HepG2 (cell line): ENCODE measurements at regions not wholly inside any gene's neighbourhood (a gene's known extent, or its start where the extent isn't known, plus 50 kb on each side); places are given as distances from the start of the nearest gene placed in this dataset.

Source experiments
- ATAC-seq: fragments of 200-7000 bp; cut with Tn5 transposase; 3 replicates; pipeline ENCODE4 v1.9.1; 2020; ENCODE audit warnings: mild to moderate bottlenecking, moderate library complexity
- BruUV-seq: library from RNA; stranded (reverse); fragments of 400-500 nt; replicated peaks from 2 replicates; lab custom pipeline; 2021; lab: Mats Ljungman, UMichigan
- CTCF ChIA-PET: fragments of 300-600 bp; formaldehyde crosslinking; extraction: SDS; loops from one replicate; lab custom pipeline; 2021; ENCODE audit warnings: low total read pairs, inconsistent platforms, low intra/inter-chr PET ratio; lab: Yijun Ruan, JAX
- POLR2A ChIA-PET: fragments of 350-600 bp; sonication (Branson Sonifier 250); formaldehyde crosslinking; loops from one replicate; lab custom pipeline; 2020; ENCODE audit warnings: antibody characterized with exemption, inconsistent platforms; lab: Yijun Ruan, JAX
- DNase-seq: peaks from one replicate; pipeline ENCODE4 v3.0.0-alpha.2; 2015; ENCODE audit warnings: low spot score
- FAIRE-seq: peaks from 3 replicates; lab custom pipeline; 2011; peaks lifted over from hg19 to GRCh38; lab: Jason Lieb, UNC
- H2AFZ ChIP-seq: one replicate; pipeline ENCODE4 v1.6.1; 2011; ENCODE audit warnings: low read length, inconsistent platforms
- H3K27ac ChIP-seq: fragments of 300-600 bp; 3 replicates; pipeline ENCODE4 v1.8.0; 2011; ENCODE audit warnings: mixed run types, mild to moderate bottlenecking, mixed read lengths, low read length, inconsistent platforms; ENCODE audit not compliant: insufficient read depth; ENCODE audit errors: extremely low read length
- H3K27me3 ChIP-seq, 2 experiments: fragments of 200-600 bp in 1 of 2; 2 replicates in 1 of 2; 3 replicates in 1 of 2; pipeline versions ENCODE4 v1.6.0 to v1.8.0; 2011; ENCODE audit warnings: low read length in 2 of 2, mild to moderate bottlenecking in 2 of 2, moderate library complexity in 2 of 2, inconsistent platforms in 1 of 2; ENCODE audit not compliant: insufficient read depth in 2 of 2, control insufficient read depth in 1 of 2
- H3K36me3 ChIP-seq, 2 experiments: fragments of 200-600 bp in 1 of 2; replicated peaks in 1 of 2; 2 replicates in 1 of 2; 3 replicates in 1 of 2; pipeline versions ENCODE4 v1.5.1 to v1.8.0; 2011; ENCODE audit warnings: low read length in 2 of 2, inconsistent platforms in 1 of 2; ENCODE audit not compliant: insufficient read depth in 2 of 2, control insufficient read depth in 1 of 2
- H3K4me1 ChIP-seq: 2 replicates; pipeline ENCODE4 v1.5.1; 2012; ENCODE audit warnings: low read length, inconsistent platforms; ENCODE audit not compliant: insufficient read depth
- H3K4me2 ChIP-seq: 2 replicates; pipeline ENCODE4 v1.6.0; 2011; ENCODE audit warnings: low read depth, low read length, inconsistent platforms
- H3K4me3 ChIP-seq, 3 experiments: fragments of 200-600 bp in 1 of 3; sonication (generic), shearing (Covaris generic) in 1 of 3; replicated peaks in 1 of 3; 2 replicates each; pipeline ENCODE4 v1.5.1; 2011 to 2016; ENCODE audit warnings: low read length in 3 of 3, inconsistent platforms in 2 of 3, low read depth in 2 of 3, mild to moderate bottlenecking in 2 of 3, control low read depth in 1 of 3, mixed read lengths in 1 of 3; ENCODE audit not compliant: insufficient read depth in 1 of 3
- H3K79me2 ChIP-seq: one replicate; pipeline ENCODE4 v1.6.1; 2011; ENCODE audit warnings: low read length, inconsistent platforms; ENCODE audit not compliant: insufficient read depth
- H3K9ac ChIP-seq: 2 replicates; pipeline ENCODE4 v1.6.0; 2011; ENCODE audit warnings: mild to moderate bottlenecking, low read depth, low read length, inconsistent platforms; ENCODE audit not compliant: insufficient read depth
- H3K9me3 ChIP-seq: 2 replicates; pipeline ENCODE4 v1.5.1; 2012; ENCODE audit warnings: mild to moderate bottlenecking, low read length
- H4K20me1 ChIP-seq: 2 replicates; pipeline ENCODE4 v1.6.0; 2011; ENCODE audit warnings: inconsistent platforms, mild to moderate bottlenecking, low read length, moderate library complexity; ENCODE audit not compliant: insufficient read depth
- AGO2 ChIP-seq: fragments of 200-400 bp; formaldehyde crosslinking; optimal IDR thresholded peaks from 2 replicates; pipeline ENCODE3; 2017; ENCODE audit warnings: mild to moderate bottlenecking, low read depth, low read length, moderate library complexity
- CHCHD3 ChIP-seq: sonication (generic); formaldehyde crosslinking; IDR thresholded peaks from 2 replicates; pipeline ENCODE4 v1.8.0; 2022; ENCODE audit warnings: mild to moderate bottlenecking, missing genetic modification reagents, moderate library complexity
- FOXM1 ChIP-seq: sonication (generic); formaldehyde crosslinking; IDR thresholded peaks from 2 replicates; pipeline ENCODE4 v1.5.0; 2020; ENCODE audit warnings: missing genetic modification reagents
- GPN1 ChIP-seq: sonication (generic); formaldehyde crosslinking; IDR thresholded peaks from 2 replicates; pipeline ENCODE4 v1.5.1; 2020; ENCODE audit warnings: missing genetic modification reagents, borderline replicate concordance
- JUND ChIP-seq: sonication (generic); formaldehyde crosslinking; IDR thresholded peaks from 2 replicates; pipeline ENCODE4 v1.8.0; 2022; ENCODE audit warnings: mild to moderate bottlenecking, missing genetic modification reagents
- MEIS1 ChIP-seq: sonication (generic); formaldehyde crosslinking; IDR thresholded peaks from 2 replicates; pipeline ENCODE4 v1.9.0; 2021; ENCODE audit warnings: mild to moderate bottlenecking, missing genetic modification reagents, moderate library complexity, borderline replicate concordance
- MYNN ChIP-seq: sonication (generic); formaldehyde crosslinking; IDR thresholded peaks from 2 replicates; pipeline ENCODE4 v1.4.0; 2020; ENCODE audit warnings: mild to moderate bottlenecking, low read depth, missing genetic modification reagents
- NFE2L2 ChIP-seq: fragments of 150-350 bp; IDR thresholded peaks from 2 replicates; pipeline ENCODE4 v1.6.1; 2014; ENCODE audit warnings: low read length
- ONECUT2 ChIP-seq: sonication (generic); formaldehyde crosslinking; IDR thresholded peaks from 2 replicates; pipeline ENCODE4 v1.4.0; 2020; ENCODE audit warnings: missing genetic modification reagents
- POLR2AphosphoS5 ChIP-seq: IDR thresholded peaks from 2 replicates; pipeline ENCODE4 v1.6.1; 2012; ENCODE audit warnings: low read depth, low read length
- SMARCE1 ChIP-seq: fragments of 450-650 bp; IDR thresholded peaks from 2 replicates; pipeline ENCODE4 v1.6.1; 2017; ENCODE audit warnings: borderline replicate concordance
- SYNCRIP ChIP-seq: fragments of 200-400 bp; formaldehyde crosslinking; IDR thresholded peaks from 2 replicates; pipeline ENCODE4 v1.6.1; 2018; ENCODE audit warnings: mild to moderate bottlenecking, low read depth, low read length; ENCODE audit not compliant: insufficient read depth
- ZEB1 ChIP-seq: IDR thresholded peaks from 2 replicates; pipeline ENCODE4 v1.6.1; 2012; ENCODE audit warnings: mild to moderate bottlenecking, low read depth, inconsistent platforms; ENCODE audit not compliant: insufficient replicate concordance
- ZMYM4 ChIP-seq: sonication (generic); formaldehyde crosslinking; IDR thresholded peaks from 2 replicates; pipeline ENCODE4 v1.8.1; 2023; ENCODE audit warnings: mild to moderate bottlenecking, missing genetic modification reagents
- ZNF451 ChIP-seq: sonication (generic); formaldehyde crosslinking; IDR thresholded peaks from 2 replicates; pipeline ENCODE4 v1.5.0; 2020; ENCODE audit warnings: mild to moderate bottlenecking, missing genetic modification reagents
- ZNF530 ChIP-seq: sonication (generic); formaldehyde crosslinking; IDR thresholded peaks from 2 replicates; pipeline ENCODE4 v1.5.0; 2020; ENCODE audit warnings: low read depth, mild to moderate bottlenecking, missing genetic modification reagents
- ZNF670 ChIP-seq: sonication (generic); formaldehyde crosslinking; IDR thresholded peaks from 2 replicates; pipeline ENCODE4 v1.8.0; 2022; ENCODE audit warnings: mild to moderate bottlenecking, missing genetic modification reagents, borderline replicate concordance
- ZNF761 ChIP-seq: sonication (generic); formaldehyde crosslinking; conservative IDR thresholded peaks from 2 replicates; pipeline ENCODE4 v1.4.0; 2020; ENCODE audit warnings: mild to moderate bottlenecking, missing genetic modification reagents
- ZNF879 ChIP-seq: sonication (generic); formaldehyde crosslinking; IDR thresholded peaks from 2 replicates; pipeline ENCODE4 v1.8.1; 2023; ENCODE audit warnings: missing genetic modification reagents
- ZSCAN25 ChIP-seq: sonication (generic); formaldehyde crosslinking; IDR thresholded peaks from 2 replicates; pipeline ENCODE4 v1.8.0; 2022; ENCODE audit warnings: mild to moderate bottlenecking, missing genetic modification reagents
- in situ Hi-C: cut with HindIII; loops from 2 replicates; pipeline ENCODE4 v1.10.0; 2017; ENCODE audit warnings: low pct_unique_long_range_greater_than_20kb; ENCODE audit not compliant: extremely low pct_ligation_motif_present
- intact Hi-C: fragments of 100-400 bp; cut with micrococcal nuclease; formaldehyde crosslinking; loops from one replicate; pipeline ENCODE4 v1.10.0; 2022; ENCODE audit not compliant: unreplicated experiment
- TF ChIP-seq, protein P1 (sequence below): sonication (generic); formaldehyde crosslinking; IDR thresholded peaks from 2 replicates; pipeline ENCODE4 v1.4.0; 2020; ENCODE audit warnings: missing genetic modification reagents

DNA sequence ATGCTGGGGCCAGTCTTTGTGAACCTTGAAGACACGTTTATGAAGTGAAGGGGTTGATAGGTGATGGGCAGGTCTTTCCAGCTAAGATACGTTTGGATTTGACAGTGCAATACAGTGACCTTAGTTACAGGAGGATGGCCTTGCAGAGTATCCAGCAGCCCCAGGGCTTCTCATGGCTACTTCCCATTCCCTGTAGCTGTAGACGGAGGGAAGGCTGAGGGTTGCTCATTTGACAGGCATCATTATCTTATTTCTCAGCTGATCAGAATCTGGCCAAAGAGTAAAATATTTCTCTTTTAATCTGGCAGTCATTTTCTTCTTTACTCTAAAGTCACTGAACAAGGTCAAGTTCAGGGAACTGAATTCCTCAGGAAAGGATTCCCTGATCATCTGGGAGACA lies 85.1 kb upstream of the RMDN2 start (continued):
- TF ChIP-seq, protein P1, sequence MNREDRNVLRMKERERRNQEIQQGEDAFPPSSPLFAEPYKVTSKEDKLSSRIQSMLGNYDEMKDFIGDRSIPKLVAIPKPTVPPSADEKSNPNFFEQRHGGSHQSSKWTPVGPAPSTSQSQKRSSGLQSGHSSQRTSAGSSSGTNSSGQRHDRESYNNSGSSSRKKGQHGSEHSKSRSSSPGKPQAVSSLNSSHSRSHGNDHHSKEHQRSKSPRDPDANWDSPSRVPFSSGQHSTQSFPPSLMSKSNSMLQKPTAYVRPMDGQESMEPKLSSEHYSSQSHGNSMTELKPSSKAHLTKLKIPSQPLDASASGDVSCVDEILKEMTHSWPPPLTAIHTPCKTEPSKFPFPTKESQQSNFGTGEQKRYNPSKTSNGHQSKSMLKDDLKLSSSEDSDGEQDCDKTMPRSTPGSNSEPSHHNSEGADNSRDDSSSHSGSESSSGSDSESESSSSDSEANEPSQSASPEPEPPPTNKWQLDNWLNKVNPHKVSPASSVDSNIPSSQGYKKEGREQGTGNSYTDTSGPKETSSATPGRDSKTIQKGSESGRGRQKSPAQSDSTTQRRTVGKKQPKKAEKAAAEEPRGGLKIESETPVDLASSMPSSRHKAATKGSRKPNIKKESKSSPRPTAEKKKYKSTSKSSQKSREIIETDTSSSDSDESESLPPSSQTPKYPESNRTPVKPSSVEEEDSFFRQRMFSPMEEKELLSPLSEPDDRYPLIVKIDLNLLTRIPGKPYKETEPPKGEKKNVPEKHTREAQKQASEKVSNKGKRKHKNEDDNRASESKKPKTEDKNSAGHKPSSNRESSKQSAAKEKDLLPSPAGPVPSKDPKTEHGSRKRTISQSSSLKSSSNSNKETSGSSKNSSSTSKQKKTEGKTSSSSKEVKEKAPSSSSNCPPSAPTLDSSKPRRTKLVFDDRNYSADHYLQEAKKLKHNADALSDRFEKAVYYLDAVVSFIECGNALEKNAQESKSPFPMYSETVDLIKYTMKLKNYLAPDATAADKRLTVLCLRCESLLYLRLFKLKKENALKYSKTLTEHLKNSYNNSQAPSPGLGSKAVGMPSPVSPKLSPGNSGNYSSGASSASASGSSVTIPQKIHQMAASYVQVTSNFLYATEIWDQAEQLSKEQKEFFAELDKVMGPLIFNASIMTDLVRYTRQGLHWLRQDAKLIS, result no peak
- TF ChIP-seq ONECUT2 (CRISPR knock-in tag), result no peak
- no peak for TF ChIP-seq NFE2L2
- no peak for TF ChIP-seq ZNF530 (CRISPR knock-in tag)
- no peak for TF ChIP-seq MYNN
- TF ChIP-seq POLR2AphosphoS5, result no peak

DNA sequence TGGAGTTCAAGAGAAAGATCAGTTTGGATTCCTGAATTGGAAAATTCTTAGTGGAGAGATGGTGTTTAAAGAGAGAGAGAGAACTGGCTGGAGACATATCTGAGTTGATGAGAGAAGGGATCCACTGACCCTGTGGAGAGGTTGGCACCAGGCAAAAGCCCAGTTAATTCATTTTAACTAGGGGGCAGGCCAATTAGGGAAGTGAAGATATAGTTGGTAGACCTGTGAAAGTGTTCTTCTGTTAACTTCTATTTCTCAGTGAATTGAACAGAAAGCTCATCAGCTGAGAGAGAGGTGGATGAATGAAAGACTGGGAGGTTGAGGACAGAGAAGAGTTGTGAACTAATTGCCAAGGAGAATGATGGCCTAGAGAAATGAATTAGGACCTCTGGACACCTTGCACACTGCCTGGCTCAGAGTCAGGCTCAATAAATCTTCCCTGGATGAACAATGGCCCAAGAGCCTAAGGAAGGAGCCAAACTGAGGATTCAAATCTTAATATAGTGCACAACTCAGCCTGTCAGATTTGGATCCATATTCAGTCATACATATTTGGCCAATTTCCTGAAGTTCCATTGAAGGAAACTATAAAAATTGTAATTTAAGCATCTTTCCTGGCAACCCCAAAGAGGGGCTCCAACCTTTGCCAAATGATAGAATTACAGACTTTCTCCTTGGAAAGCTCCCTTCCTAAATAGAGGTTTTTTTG lies 82.2 kb upstream of the RMDN2 start:
- Histone ChIP-seq H3K4me2 (no peak overlapping the region), H4K20me1 (no peaks in the 10 kb centered on the region), H3K27ac (no peak overlapping the region), H3K36me3 (no peaks in the 10 kb centered on the region), H3K9ac (no peak overlapping the region), H3K27me3 (peaks cover 0 to 12% of the 10 kb centered on the region in 2 experiments; a peak in 2 of 5 replicates), H3K79me2 (no peaks in the 10 kb centered on the region), H3K4me1 (no peaks in the 10 kb centered on the region), H2AFZ (no peak overlapping the region), H3K4me3 (no peak overlapping the region), H3K9me3 (no peaks in the 10 kb centered on the region)
- POLR2A ChIA-PET, result no interaction called here
- BruUV-seq, result no TSS peak
- intact Hi-C loops (no loop called here), in situ Hi-C loops (no loop called here)
- no peak for ATAC-seq
- no peak for TF ChIP-seq ZSCAN25 (CRISPR knock-in tag)
- no peak for TF ChIP-seq ZNF879
- TF ChIP-seq ZNF451, result no peak
- TF ChIP-seq FOXM1 (CRISPR knock-in tag), result no peak
- TF ChIP-seq CHCHD3 (CRISPR knock-in tag), result no peak
- no peak for TF ChIP-seq MEIS1
- TF ChIP-seq GPN1 (CRISPR knock-in tag), result no peak
- TF ChIP-seq ZNF761 (CRISPR knock-in tag), result no peak
- TF ChIP-seq SYNCRIP, result no peak
- TF ChIP-seq ONECUT2 (CRISPR knock-in tag), result no peak
- TF ChIP-seq ZNF670, result no peak
- TF ChIP-seq SMARCE1, result no peak
- no peak for TF ChIP-seq AGO2
- TF ChIP-seq ZMYM4 (CRISPR knock-in tag), result no peak
- TF ChIP-seq JUND (CRISPR knock-in tag), result no peak
- TF ChIP-seq ZEB1, result no peak
- FAIRE-seq, result no peak
- no peak for DNase-seq
- CTCF ChIA-PET, result no interaction called here
